ENCODE measurements at regions not wholly inside any gene's neighbourhood (a gene's known extent, or its start where the extent isn't known, plus 50 kb on each side); places are given as distances from the start of the nearest gene placed in this dataset.

DNA sequence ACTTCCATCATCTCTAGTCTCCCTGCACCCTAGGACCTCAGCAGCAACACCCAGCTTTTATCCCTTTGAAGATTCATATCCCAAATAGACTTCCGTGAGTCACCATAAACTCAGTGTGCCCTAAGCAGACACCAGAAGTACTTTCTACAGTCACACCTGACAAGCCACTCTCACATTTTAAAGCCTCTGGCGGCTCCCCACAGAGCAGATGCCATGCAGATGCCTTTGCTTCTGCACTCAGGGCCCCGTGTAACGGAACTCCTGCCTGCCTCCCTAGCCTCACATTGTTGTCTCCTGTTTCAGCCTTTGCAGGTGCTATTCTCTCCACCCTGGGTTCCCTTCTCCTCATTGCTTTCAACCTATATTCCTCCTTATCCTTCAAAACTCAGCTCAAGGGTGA lies 155.5 kb upstream of the SLC24A5 start:
- Histone ChIP-seq H3K4me1 (ENCODE audit: control insufficient read depth, insufficient read depth, low read length) (no peaks in the 10 kb centered on the region), H3K27me3 (ENCODE audit: control insufficient read depth, insufficient read depth, low read length) (no peaks in the 10 kb centered on the region), H3K36me3 (ENCODE audit: control insufficient read depth, insufficient read depth, low read length) (no peaks in the 10 kb centered on the region), H3K9me3 (replicated peaks; ENCODE audit: control insufficient read depth, low read depth, low read length) (no peaks in the 10 kb centered on the region), H3K27ac (ENCODE audit: low read length) (no peak overlapping the region), H3K4me3 (ENCODE audit: low read length) (no peak overlapping the region)
- DNase-seq: no peak
- 73% methylated on average over 4 of the region's 4 CpGs for WGBS (ENCODE audit: insufficient coverage)

DNA sequence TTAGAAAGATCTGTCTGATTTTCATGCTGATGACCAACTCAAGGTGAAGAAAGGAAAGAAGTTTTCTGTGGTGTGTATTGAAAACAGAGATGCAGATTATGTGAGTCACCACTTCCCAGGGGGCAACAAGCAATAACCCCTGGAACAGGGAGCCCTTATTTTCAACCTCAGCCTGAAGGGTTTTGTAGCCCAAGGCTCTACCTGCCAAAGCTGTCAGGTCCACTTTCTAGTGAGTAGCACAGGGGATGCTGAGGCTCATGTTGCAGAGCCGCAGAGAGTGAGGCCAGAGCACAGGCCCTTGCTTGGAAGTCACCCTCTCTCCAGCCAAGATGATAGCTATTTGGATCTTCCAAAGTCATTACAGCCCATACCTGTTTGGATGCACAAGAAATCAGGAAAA lies 152.2 kb upstream of the SLC24A5 start:
- no peaks in the 10 kb centered on the region for H3K36me3 ChIP-seq (ENCODE audit: control insufficient read depth, insufficient read depth, low read length)
- DNase-seq: no peak
- no peaks in the 10 kb centered on the region for H3K9me3 ChIP-seq (replicated peaks; ENCODE audit: control insufficient read depth, low read depth, low read length)
- no peaks in the 10 kb centered on the region for H3K4me1 ChIP-seq (ENCODE audit: control insufficient read depth, insufficient read depth, low read length)
- H3K27ac ChIP-seq (ENCODE audit: low read length): no peak overlapping the region
- no peaks in the 10 kb centered on the region for H3K27me3 ChIP-seq (ENCODE audit: control insufficient read depth, insufficient read depth, low read length)
- no CpG with 5 or more reads among the region's 1 CpG for WGBS (ENCODE audit: insufficient coverage)
- H3K4me3 ChIP-seq (ENCODE audit: low read length): no peak overlapping the region

DNA sequence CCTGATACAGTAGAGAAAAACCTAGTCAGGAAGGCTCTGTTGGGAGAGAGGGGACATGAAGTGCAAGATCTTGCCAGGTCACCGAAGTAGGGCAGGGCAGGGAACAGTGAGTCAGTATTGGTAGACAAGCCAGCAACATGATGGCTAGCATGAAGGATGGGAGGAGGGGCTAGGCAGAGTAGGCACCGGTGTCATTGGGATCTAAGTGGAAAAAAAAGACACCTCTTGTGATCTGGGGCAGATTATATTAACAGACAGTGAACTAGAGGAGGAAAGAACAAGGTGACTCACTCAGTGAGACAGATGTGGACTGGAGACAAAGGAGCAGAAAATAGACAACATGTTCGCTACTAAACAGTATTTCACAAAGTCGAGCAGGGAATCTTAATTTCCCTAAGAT lies 149.2 kb upstream of the SLC24A5 start:
- DNase-seq: no peak
- no peak overlapping the region for H3K27ac ChIP-seq (ENCODE audit: low read length)
- H3K27me3 ChIP-seq (ENCODE audit: control insufficient read depth, insufficient read depth, low read length): no peaks in the 10 kb centered on the region
- H3K4me3 ChIP-seq (ENCODE audit: low read length): no peak overlapping the region
- H3K4me1 ChIP-seq (ENCODE audit: control insufficient read depth, insufficient read depth, low read length): no peaks in the 10 kb centered on the region
- H3K36me3 ChIP-seq (ENCODE audit: control insufficient read depth, insufficient read depth, low read length): no peaks in the 10 kb centered on the region
- 89% methylated on average over 3 of the region's 4 CpGs for WGBS (ENCODE audit: insufficient coverage)
- no peaks in the 10 kb centered on the region for H3K9me3 ChIP-seq (replicated peaks; ENCODE audit: control insufficient read depth, low read depth, low read length)

DNA sequence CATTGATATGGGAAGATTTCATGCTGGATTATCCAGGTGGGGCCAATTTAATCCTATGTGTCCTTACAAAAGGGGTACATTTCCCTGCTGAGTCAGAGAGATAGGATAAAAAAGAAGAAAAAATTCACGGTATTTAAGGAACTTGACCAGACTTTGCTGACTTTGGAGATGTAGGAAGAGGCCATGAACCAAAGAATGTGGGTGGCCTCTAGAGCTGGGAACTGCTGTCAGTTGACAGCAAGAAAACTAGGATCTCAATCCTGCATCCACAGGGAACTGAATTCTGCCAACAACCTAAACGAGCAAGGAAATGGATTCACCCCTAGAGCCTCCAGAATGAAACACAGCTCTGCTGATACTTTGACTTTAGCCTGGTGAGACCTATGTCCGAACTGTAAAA lies 148.1 kb upstream of the SLC24A5 start:
- no peak overlapping the region for H3K4me3 ChIP-seq (ENCODE audit: low read length)
- whole genome bisulfite sequencing (ENCODE audit: insufficient coverage): 75% methylated on average over 1 of the region's 3 CpGs
- no peak overlapping the region for H3K27ac ChIP-seq (ENCODE audit: low read length)
- no peaks in the 10 kb centered on the region for H3K9me3 ChIP-seq (replicated peaks; ENCODE audit: control insufficient read depth, low read depth, low read length)
- H3K27me3 ChIP-seq (ENCODE audit: control insufficient read depth, insufficient read depth, low read length): no peaks in the 10 kb centered on the region
- DNase-seq: no peak
- H3K36me3 ChIP-seq (ENCODE audit: control insufficient read depth, insufficient read depth, low read length): no peaks in the 10 kb centered on the region
- H3K4me1 ChIP-seq (ENCODE audit: control insufficient read depth, insufficient read depth, low read length): no peaks in the 10 kb centered on the region

DNA sequence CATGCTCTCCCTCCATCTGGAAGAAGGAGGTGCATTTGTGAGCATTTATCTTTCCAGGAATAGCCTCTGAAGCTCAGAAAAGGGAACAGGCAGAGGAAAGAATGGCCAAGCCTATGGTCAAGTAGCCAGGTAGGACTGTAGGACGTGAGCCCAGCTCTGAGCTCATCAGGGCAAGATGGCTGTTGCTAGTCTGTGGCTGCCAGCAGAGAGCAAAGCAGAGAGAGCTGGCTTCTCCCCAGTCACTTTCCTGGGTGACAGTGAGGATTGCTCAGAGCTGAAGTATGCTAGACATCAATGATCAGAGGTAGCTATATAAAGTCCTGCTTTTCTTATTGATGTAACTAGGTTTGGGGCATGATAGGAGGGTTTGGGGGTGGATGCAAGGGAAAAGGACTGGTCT lies 146.1 kb upstream of the SLC24A5 start:
- H3K4me1 ChIP-seq (ENCODE audit: control insufficient read depth, insufficient read depth, low read length): no peaks in the 10 kb centered on the region
- no peak overlapping the region for H3K27ac ChIP-seq (ENCODE audit: low read length)
- 46% methylated on average over 1 of the region's 1 CpG for WGBS (ENCODE audit: insufficient coverage)
- no peaks in the 10 kb centered on the region for H3K27me3 ChIP-seq (ENCODE audit: control insufficient read depth, insufficient read depth, low read length)
- no peaks in the 10 kb centered on the region for H3K36me3 ChIP-seq (ENCODE audit: control insufficient read depth, insufficient read depth, low read length)
- H3K4me3 ChIP-seq (ENCODE audit: low read length): no peak overlapping the region
- no peaks in the 10 kb centered on the region for H3K9me3 ChIP-seq (replicated peaks; ENCODE audit: control insufficient read depth, low read depth, low read length)
- no peak for DNase-seq

DNA sequence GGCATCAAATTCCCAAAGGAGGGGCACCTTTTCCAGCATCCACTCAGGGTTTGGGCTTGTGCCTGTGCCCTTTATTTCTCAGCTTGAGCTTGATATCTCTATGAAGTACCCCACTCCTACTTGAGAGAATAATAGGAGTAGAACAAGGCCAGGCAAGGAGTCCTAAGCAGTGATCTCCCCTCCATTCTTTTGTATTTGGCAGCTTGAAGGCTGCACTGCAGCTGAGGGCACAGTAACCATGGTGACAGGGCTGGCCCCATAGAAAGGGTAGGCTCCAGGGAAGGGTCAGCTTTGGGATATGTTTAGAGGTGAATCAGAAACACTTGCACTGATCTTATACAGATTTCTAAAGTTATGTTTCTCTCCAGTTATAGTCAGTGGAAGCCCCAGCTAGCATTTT lies 145.4 kb upstream of the SLC24A5 start:
- Histone ChIP-seq H3K27ac (ENCODE audit: low read length) (no peak overlapping the region), H3K4me1 (ENCODE audit: control insufficient read depth, insufficient read depth, low read length) (no peaks in the 10 kb centered on the region), H3K4me3 (ENCODE audit: low read length) (no peak overlapping the region), H3K36me3 (ENCODE audit: control insufficient read depth, insufficient read depth, low read length) (no peaks in the 10 kb centered on the region), H3K27me3 (ENCODE audit: control insufficient read depth, insufficient read depth, low read length) (no peaks in the 10 kb centered on the region), H3K9me3 (replicated peaks; ENCODE audit: control insufficient read depth, low read depth, low read length) (no peaks in the 10 kb centered on the region)
- DNase-seq: no peak

DNA sequence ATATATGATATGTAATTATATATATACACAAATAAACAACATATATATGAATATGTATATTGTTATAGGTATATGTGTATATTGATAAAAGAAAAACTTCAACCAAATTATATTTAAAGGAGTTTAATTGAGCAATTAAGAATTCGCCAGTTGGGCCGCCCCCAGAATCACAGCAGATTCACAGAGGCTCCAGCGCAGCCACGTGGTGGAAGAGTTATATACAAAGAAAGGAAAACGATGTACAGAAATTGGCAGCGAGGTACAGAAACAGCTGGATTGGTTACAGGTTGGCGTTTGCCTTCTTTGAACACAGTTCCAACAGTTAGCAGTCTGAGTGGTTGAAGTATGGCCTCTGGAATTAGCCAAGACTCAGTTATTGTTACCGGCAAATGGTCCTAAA lies 137.3 kb upstream of the SLC24A5 start:
- Histone ChIP-seq H3K4me1 (ENCODE audit: control insufficient read depth, insufficient read depth, low read length) (no peaks in the 10 kb centered on the region), H3K27ac (ENCODE audit: low read length) (no peak overlapping the region), H3K36me3 (ENCODE audit: control insufficient read depth, insufficient read depth, low read length) (no peaks in the 10 kb centered on the region), H3K9me3 (replicated peaks; ENCODE audit: control insufficient read depth, low read depth, low read length) (no peaks in the 10 kb centered on the region), H3K4me3 (ENCODE audit: low read length) (no peak overlapping the region), H3K27me3 (ENCODE audit: control insufficient read depth, insufficient read depth, low read length) (no peaks in the 10 kb centered on the region)
- no peak for DNase-seq
- WGBS (ENCODE audit: insufficient coverage): 72% methylated on average over 7 of the region's 8 CpGs

DNA sequence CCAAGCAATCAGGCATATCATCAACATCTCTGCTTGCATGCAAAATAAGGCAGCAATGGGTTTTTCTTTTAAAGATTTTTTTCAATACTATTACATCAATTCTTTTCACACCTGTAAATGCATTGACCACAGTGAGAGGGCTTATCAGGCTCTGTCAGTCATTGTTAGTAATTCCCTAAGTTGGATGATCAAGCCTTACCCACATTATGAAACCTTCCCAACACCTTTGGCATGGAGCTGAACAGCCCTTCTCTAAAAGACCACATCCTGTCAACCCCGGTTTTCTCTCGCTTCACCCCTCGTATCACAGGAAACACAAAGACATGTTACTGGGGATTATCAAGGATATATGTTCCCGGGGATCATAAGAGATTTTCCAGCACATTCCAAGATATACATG lies 135.2 kb upstream of the SLC24A5 start:
- H3K36me3 ChIP-seq (ENCODE audit: control insufficient read depth, insufficient read depth, low read length): no peaks in the 10 kb centered on the region
- H3K4me3 ChIP-seq (ENCODE audit: low read length): no peak overlapping the region
- WGBS (ENCODE audit: insufficient coverage): no CpG with 5 or more reads among the region's 4 CpGs
- DNase-seq: no peak
- H3K4me1 ChIP-seq (ENCODE audit: control insufficient read depth, insufficient read depth, low read length): no peaks in the 10 kb centered on the region
- H3K27me3 ChIP-seq (ENCODE audit: control insufficient read depth, insufficient read depth, low read length): no peaks in the 10 kb centered on the region
- H3K9me3 ChIP-seq (replicated peaks; ENCODE audit: control insufficient read depth, low read depth, low read length): no peaks in the 10 kb centered on the region
- no peak overlapping the region for H3K27ac ChIP-seq (ENCODE audit: low read length)

DNA sequence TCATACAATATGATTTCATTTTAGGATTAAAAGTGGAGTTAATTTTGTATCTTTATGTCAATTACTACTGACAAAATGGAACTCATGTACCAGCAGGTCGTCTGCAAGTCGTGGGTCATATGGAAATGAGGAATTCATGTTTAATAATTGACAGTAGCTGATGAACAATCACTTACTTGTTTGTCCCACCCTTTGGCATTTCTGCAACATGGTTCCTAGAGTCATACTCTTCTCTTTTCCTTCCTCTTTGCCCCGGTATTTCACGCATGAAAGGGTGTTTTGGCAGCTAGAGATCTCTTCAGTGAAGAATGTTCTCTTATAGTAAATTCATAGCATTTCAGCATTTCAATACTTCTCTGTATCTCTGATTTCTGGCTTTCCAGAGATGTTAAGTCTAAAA lies 133.3 kb upstream of the SLC24A5 start:
- peak; percentile 12 for DNase-seq
- WGBS (ENCODE audit: insufficient coverage): no CpG with 5 or more reads among the region's 4 CpGs
- no peaks in the 10 kb centered on the region for H3K9me3 ChIP-seq (replicated peaks; ENCODE audit: control insufficient read depth, low read depth, low read length)
- H3K27ac ChIP-seq (ENCODE audit: low read length): no peak overlapping the region
- H3K4me1 ChIP-seq (ENCODE audit: control insufficient read depth, insufficient read depth, low read length): no peaks in the 10 kb centered on the region
- no peak overlapping the region for H3K4me3 ChIP-seq (ENCODE audit: low read length)
- no peaks in the 10 kb centered on the region for H3K27me3 ChIP-seq (ENCODE audit: control insufficient read depth, insufficient read depth, low read length)
- no peaks in the 10 kb centered on the region for H3K36me3 ChIP-seq (ENCODE audit: control insufficient read depth, insufficient read depth, low read length)

DNA sequence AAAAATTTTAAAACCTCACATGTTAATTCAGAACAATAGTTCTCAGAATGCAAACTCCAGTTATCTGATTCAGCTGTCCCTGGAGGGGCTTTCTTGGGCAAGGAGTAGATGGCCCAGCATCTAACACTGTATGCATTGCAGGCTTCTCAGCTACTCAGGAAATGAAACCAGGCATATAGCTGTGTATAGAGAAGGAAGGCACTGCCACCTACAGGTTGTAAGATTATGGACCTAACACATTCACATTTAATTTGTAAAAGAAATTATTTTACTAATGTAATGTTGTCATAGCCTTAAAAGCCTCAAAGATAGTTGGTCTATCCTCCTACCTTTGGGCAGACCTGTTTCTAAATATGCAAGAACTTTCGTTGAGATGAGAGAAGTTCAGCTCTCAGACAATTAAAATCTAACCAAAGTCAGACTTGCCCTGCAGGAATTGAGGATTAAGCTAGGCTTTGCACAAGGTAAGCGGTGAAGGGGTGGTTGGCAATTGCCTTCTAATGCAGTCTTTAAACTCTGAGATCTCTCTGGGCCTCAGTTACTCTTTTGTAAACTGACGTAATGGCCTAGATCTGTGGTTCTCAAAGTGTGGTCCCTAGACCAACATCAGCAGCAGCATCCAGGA lies 132.8 kb upstream of the SLC24A5 start:
- 67% methylated on average over 1 of the region's 3 CpGs for WGBS (ENCODE audit: insufficient coverage)
- no peak overlapping the region for H3K27ac ChIP-seq (ENCODE audit: low read length)
- no peaks in the 10 kb centered on the region for H3K9me3 ChIP-seq (replicated peaks; ENCODE audit: control insufficient read depth, low read depth, low read length)
- H3K4me1 ChIP-seq (ENCODE audit: control insufficient read depth, insufficient read depth, low read length): no peaks in the 10 kb centered on the region
- H3K4me3 ChIP-seq (ENCODE audit: low read length): no peak overlapping the region
- no peaks in the 10 kb centered on the region for H3K36me3 ChIP-seq (ENCODE audit: control insufficient read depth, insufficient read depth, low read length)
- H3K27me3 ChIP-seq (ENCODE audit: control insufficient read depth, insufficient read depth, low read length): no peaks in the 10 kb centered on the region
- DNase-seq: peak; percentile 89

DNA sequence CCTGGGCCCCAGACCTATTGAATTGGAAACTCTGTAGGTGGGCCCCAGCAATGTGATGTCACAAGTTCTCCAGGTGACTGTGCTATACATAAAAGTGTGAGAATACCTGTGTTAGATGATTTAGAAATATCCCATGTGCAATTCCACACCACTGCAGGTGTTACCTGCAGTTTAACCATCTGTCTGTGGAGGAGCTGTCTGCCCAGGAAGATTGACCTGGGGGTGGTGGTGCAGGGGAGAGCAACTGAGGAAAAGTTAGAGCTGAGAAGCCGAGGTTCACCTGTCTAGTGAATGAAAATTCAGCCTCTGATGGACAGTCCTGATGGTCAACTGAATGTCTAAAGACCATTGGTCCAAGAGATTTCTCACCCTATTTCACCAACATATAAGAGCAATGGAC lies 132.2 kb upstream of the SLC24A5 start:
- Histone ChIP-seq H3K9me3 (replicated peaks; ENCODE audit: control insufficient read depth, low read depth, low read length) (no peaks in the 10 kb centered on the region), H3K36me3 (ENCODE audit: control insufficient read depth, insufficient read depth, low read length) (no peaks in the 10 kb centered on the region), H3K27me3 (ENCODE audit: control insufficient read depth, insufficient read depth, low read length) (no peaks in the 10 kb centered on the region), H3K4me3 (ENCODE audit: low read length) (no peak overlapping the region), H3K4me1 (ENCODE audit: control insufficient read depth, insufficient read depth, low read length) (no peaks in the 10 kb centered on the region), H3K27ac (ENCODE audit: low read length) (no peak overlapping the region)
- DNase-seq: no peak
- WGBS (ENCODE audit: insufficient coverage): no CpG with 5 or more reads among the region's 1 CpG

All from muscle of leg (tissue), 3 donors.